ENCODE measurements at regions not wholly inside any gene's neighbourhood (a gene's known extent, or its start where the extent isn't known, plus 50 kb on each side); places are given as distances from the start of the nearest gene placed in this dataset.

DNA sequence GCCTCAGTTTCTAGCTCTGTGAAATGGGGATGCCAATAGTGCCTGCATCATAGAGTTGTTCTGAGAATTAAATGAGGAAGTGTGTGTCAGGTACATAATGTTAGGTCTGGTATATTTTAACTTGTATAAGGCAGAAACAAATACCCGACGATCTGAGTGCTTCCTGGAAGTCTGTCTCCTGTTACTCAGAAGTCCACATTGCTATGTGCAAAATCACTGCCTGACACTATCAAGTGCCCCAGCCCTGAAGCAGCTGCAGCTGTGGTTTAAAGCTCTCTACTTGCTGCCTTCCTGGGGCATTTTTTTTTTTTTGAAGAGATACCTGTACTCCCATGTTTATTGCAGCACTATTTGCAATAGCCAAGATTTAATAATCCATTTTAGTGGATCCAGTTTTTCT lies 125.3 kb downstream of the SLC4A3 start:
- POLR2A ChIA-PET = interaction anchor here (0.6 kb wide), 1 partner anchor 84 kb away, joined by 3 read pairs; no protein-coding TSS in a partner anchor
- no peak for DNase-seq (ENCODE audit: unreplicated experiment)
- no peak overlapping the region for H3K27ac Mint-ChIP-seq (ENCODE audit: low read depth, unreplicated experiment)
- H3K4me3 Mint-ChIP-seq (ENCODE audit: unreplicated experiment) = no peak overlapping the region
- BruUV-seq (replicated peaks) = no TSS peak
- intact Hi-C loops (cut with micrococcal nuclease) = no loop called here
- H3K27me3 Mint-ChIP-seq (ENCODE audit: insufficient read depth, unreplicated experiment) = no peaks in the 10 kb centered on the region
- no peaks in the 10 kb centered on the region for H3K4me1 Mint-ChIP-seq (ENCODE audit: insufficient read depth, unreplicated experiment)
- TF ChIP-seq, protein P1, sequence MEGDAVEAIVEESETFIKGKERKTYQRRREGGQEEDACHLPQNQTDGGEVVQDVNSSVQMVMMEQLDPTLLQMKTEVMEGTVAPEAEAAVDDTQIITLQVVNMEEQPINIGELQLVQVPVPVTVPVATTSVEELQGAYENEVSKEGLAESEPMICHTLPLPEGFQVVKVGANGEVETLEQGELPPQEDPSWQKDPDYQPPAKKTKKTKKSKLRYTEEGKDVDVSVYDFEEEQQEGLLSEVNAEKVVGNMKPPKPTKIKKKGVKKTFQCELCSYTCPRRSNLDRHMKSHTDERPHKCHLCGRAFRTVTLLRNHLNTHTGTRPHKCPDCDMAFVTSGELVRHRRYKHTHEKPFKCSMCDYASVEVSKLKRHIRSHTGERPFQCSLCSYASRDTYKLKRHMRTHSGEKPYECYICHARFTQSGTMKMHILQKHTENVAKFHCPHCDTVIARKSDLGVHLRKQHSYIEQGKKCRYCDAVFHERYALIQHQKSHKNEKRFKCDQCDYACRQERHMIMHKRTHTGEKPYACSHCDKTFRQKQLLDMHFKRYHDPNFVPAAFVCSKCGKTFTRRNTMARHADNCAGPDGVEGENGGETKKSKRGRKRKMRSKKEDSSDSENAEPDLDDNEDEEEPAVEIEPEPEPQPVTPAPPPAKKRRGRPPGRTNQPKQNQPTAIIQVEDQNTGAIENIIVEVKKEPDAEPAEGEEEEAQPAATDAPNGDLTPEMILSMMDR (IDR thresholded peaks at IDR 0.05; ENCODE audit: unreplicated experiment) = no peak
- H3K36me3 Mint-ChIP-seq (ENCODE audit: insufficient read depth, unreplicated experiment) = no peaks in the 10 kb centered on the region
- H3K9me3 Mint-ChIP-seq (ENCODE audit: unreplicated experiment) = peaks cover 8% of the 10 kb centered on the region
- CTCF ChIA-PET = interaction anchor here (0.6 kb wide), 2 partner anchors 22 to 1821 kb away, joined by 3 read pairs; no protein-coding TSS in a partner anchor

DNA sequence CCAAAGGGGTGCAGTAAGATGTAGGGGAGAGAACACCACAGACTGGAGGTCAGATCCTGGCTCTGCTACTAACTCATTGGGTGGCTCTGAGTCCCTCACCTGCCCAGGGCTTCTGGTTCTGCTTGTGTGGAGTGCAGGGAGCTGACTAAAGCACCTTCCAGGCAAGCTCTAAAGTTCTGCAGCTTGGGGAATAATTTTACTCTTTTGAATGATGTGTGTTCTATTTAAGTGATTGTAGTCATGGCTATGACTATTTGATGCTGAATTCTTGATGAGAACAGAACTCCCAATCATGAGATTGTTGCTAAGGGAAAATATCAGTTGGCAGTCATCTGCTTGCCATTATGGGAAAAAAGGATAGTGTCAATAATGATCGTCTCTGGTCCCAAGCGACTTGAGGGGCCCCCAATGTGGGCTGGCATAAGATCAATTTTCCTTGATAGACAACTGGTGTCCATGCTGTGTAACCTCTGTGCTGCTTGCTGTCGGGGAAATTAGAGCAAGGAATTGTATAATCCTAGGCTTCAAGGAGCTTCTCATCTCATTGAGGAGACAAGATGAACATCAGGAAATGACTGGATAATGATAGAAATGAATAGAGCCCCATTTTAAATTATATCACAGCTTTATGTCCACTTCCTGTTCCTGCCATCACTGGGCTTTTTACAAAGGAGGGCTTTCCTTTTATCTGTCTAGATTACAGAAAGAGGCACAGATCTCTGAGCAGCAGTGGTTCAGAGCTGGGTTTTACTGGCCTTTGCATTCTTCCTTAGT lies 131.7 kb downstream of the SLC4A3 start:
- CTCF ChIA-PET = no interaction called here
- Mint-ChIP-seq H3K4me3 (ENCODE audit: unreplicated experiment) (no peak overlapping the region), H3K4me1 (ENCODE audit: insufficient read depth, unreplicated experiment) (no peaks in the 10 kb centered on the region), H3K27me3 (ENCODE audit: insufficient read depth, unreplicated experiment) (no peaks in the 10 kb centered on the region), H3K36me3 (ENCODE audit: insufficient read depth, unreplicated experiment) (peaks cover 6% of the 10 kb centered on the region), H3K27ac (ENCODE audit: low read depth, unreplicated experiment) (no peak overlapping the region), H3K9me3 (ENCODE audit: unreplicated experiment) (peaks cover 8% of the 10 kb centered on the region)
- no peak for DNase-seq (ENCODE audit: unreplicated experiment)
- BruUV-seq (replicated peaks) = no TSS peak
- POLR2A ChIA-PET = no interaction called here
- intact Hi-C loops (cut with micrococcal nuclease) = no loop called here
- TF ChIP-seq, protein P1 (IDR thresholded peaks at IDR 0.05; ENCODE audit: unreplicated experiment) = no peak

DNA sequence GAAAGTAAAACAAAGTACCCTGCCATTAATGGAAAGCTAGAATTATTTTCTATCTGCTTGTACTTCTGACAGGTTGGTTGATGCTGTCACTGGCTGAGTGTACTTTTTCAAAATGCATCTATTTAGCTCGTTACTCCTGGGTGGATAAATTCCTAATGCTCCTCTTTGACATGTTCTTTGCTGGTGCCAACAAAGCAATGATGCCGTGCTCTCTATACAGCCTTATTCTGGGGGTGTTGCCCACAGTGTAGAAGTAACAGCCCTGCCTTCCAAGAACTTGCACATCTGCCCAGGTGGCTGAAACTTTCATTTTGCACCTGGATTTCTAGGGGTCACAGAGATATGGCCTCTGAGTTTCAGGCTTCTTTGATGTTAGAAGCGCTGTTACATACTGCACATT lies 132.4 kb downstream of the SLC4A3 start:
- H3K4me1 Mint-ChIP-seq (ENCODE audit: insufficient read depth, unreplicated experiment) = no peaks in the 10 kb centered on the region
- no peak overlapping the region for H3K4me3 Mint-ChIP-seq (ENCODE audit: unreplicated experiment)
- ChIA-PET POLR2A (no interaction called here), CTCF (no interaction called here)
- no TSS peak for BruUV-seq (replicated peaks)
- intact Hi-C loops (cut with micrococcal nuclease) = no loop called here
- H3K9me3 Mint-ChIP-seq (ENCODE audit: unreplicated experiment) = peaks cover 11% of the 10 kb centered on the region
- no peak overlapping the region for H3K27ac Mint-ChIP-seq (ENCODE audit: low read depth, unreplicated experiment)
- no peak for DNase-seq (ENCODE audit: unreplicated experiment)
- no peaks in the 10 kb centered on the region for H3K27me3 Mint-ChIP-seq (ENCODE audit: insufficient read depth, unreplicated experiment)
- TF ChIP-seq, protein P1 (IDR thresholded peaks at IDR 0.05; ENCODE audit: unreplicated experiment) = no peak
- H3K36me3 Mint-ChIP-seq (ENCODE audit: insufficient read depth, unreplicated experiment) = peaks cover 6% of the 10 kb centered on the region

DNA sequence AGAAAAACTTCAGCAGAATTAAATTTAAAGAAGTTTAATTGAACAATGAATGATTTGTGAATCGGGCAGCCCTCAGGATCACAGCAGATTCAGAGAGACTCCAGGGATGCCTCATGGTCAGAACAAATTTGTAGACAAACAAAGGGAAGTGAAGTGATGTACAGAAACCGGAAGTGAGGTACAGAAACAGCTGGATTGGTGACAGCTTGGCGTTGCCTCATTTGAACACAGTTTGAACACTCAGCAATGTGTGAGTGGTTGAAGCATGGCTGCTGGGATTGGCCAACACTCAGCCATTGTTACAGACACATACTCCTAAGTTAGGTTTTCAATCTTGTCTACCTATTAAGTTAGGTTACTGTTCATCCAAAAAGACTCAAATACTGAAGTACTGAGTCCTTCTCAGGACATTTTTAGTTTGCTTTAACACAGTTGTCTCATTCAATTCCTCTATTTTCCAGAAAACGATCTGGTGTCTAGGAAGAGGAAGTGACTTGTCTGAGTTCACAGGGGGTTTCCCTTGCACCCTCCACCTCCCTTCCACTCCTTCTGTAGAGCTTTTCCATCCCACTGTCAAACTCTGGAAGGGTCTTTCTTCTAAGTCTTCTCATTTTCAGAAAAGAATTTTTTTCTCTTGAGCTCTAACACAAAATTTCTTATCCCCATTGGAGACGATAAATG lies 137.9 kb downstream of the SLC4A3 start:
- intact Hi-C loops (cut with micrococcal nuclease) = no loop called here
- TF ChIP-seq, protein P1 (IDR thresholded peaks at IDR 0.05; ENCODE audit: unreplicated experiment) = no peak
- H3K4me3 Mint-ChIP-seq (ENCODE audit: unreplicated experiment) = no peak overlapping the region

More for the DNA sequence above, 137.9 kb downstream of the SLC4A3 start:
- Mint-ChIP-seq H3K4me1 (ENCODE audit: insufficient read depth, unreplicated experiment) (no peaks in the 10 kb centered on the region), H3K27me3 (ENCODE audit: insufficient read depth, unreplicated experiment) (no peaks in the 10 kb centered on the region), H3K9me3 (ENCODE audit: unreplicated experiment) (peaks cover 13% of the 10 kb centered on the region), H3K27ac (ENCODE audit: low read depth, unreplicated experiment) (no peak overlapping the region), H3K36me3 (ENCODE audit: insufficient read depth, unreplicated experiment) (no peaks in the 10 kb centered on the region)
- no TSS peak for BruUV-seq (replicated peaks)
- ChIA-PET POLR2A (no interaction called here), CTCF (interaction anchor here (0.6 to 0.7 kb wide), 2 partner anchors 14 to 24 kb away, joined by 3 read pairs; no protein-coding TSS in a partner anchor)
- no peak for DNase-seq (ENCODE audit: unreplicated experiment)
